Gastrocnemius medialis (tissue), 4 donors: ENCODE measurements at regions not wholly inside any gene's neighbourhood (a gene's known extent, or its start where the extent isn't known, plus 50 kb on each side); places are given as distances from the start of the nearest gene placed in this dataset.

ENCODE experiments used
- CTCF ChIP-seq, 5 experiments: fragments of 450-650 bp in 3 of 5; fragments of 200-600 bp in 2 of 5; sonication (generic) in 2 of 5; IDR thresholded peaks in 4 of 5; conservative IDR thresholded peaks in 1 of 5; 1 replicate in 4 of 5; 2 replicates in 1 of 5; pipeline ENCODE4 v1.5.1; 2016 to 2019; ENCODE audit warnings: antibody characterized with exemption in 5 of 5, mild to moderate bottlenecking in 3 of 5, moderate library complexity in 3 of 5
- POLR2A ChIP-seq, 2 donors: fragments of 450-650 bp; IDR thresholded peaks; one replicate each; pipeline ENCODE4 v1.6.1; 2017; ENCODE audit warnings: antibody characterized with exemption in 2 of 2, mild to moderate bottlenecking in 2 of 2, moderate library complexity in 2 of 2

- TF ChIP-seq CTCF (IDR thresholded peaks at IDR 0.05 in 4 of 5, conservative IDR thresholded peaks at IDR 0.05 in 1 of 5), result no peak
- no peak for TF ChIP-seq POLR2A (IDR thresholded peaks at IDR 0.05)
Observed at GRCh38 chr6:23952245-23952644, 173.8 kb upstream of the NRSN1 start.
